Mesothelial cell of epicardium (in vitro differentiated cells): ENCODE measurements at regions not wholly inside any gene's neighbourhood (a gene's known extent, or its start where the extent isn't known, plus 50 kb on each side); places are given as distances from the start of the nearest gene placed in this dataset.

Experiments
- DNase-seq, 2 experiments: peaks; one replicate each; pipeline ENCODE4 v3.0.0; 2021; ENCODE audit warnings: low spot score in 2 of 2; ENCODE audit not compliant: unreplicated experiment in 2 of 2
- H3K27ac Mint-ChIP-seq: 2 replicates; pipeline ENCODE4 v1.8.0; 2021; ENCODE audit warnings: mixed read lengths
- H3K27me3 Mint-ChIP-seq: 2 replicates; pipeline ENCODE4 v1.8.0; 2021; ENCODE audit warnings: low read depth, mixed read lengths
- H3K36me3 Mint-ChIP-seq: 2 replicates; pipeline ENCODE4 v1.8.0; 2021; ENCODE audit warnings: mixed read lengths
- H3K4me1 Mint-ChIP-seq: 2 replicates; pipeline ENCODE4 v1.8.0; 2021; ENCODE audit warnings: mixed read lengths
- H3K4me3 Mint-ChIP-seq: 2 replicates; pipeline ENCODE4 v1.8.0; 2021; ENCODE audit warnings: mild to moderate bottlenecking, moderate library complexity, mixed read lengths
- H3K9me3 Mint-ChIP-seq: 2 replicates; pipeline ENCODE4 v1.8.0; 2021; ENCODE audit warnings: mixed read lengths
- CTCF ChIP-seq: fragments of 200-600 bp; sonication (generic); IDR thresholded peaks from one replicate; pipeline ENCODE4 v1.5.0; 2021; ENCODE audit warnings: antibody characterized with exemption; ENCODE audit not compliant: unreplicated experiment

DNA sequence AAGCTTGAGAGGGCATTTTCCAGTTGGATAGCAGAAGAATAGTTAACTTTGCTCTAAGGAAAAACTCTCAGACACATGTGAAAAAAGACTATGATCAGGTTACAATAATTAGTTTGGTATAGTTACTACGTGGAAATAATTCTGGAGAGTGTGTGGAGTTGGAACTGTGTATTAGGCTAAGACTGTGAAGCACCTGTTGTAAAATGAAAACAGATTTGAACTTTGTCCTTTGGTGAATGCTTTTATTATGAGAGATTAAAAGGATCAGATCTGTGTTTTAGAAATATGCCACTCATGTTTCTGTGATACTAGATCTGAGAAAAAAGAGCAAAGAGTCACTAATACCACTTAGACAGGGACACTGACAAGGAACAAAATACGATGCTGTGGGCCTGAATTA is 807.5 kb upstream of the ATXN8OS start:
- H3K4me3 Mint-ChIP-seq, result no peak overlapping the region
- TF ChIP-seq CTCF, result no peak
- H3K27ac Mint-ChIP-seq, result peak overlapping the region; percentile 74
- peaks cover 28% of the 10 kb centered on the region for H3K4me1 Mint-ChIP-seq
- no peaks in the 10 kb centered on the region for H3K9me3 Mint-ChIP-seq
- H3K36me3 Mint-ChIP-seq, result no peaks in the 10 kb centered on the region
- H3K27me3 Mint-ChIP-seq, result no peaks in the 10 kb centered on the region
- no peak for DNase-seq

GRCh38 chr13:69296130-69296529 is 811.5 kb upstream of the ATXN8OS start:
- H3K27ac Mint-ChIP-seq, result no peak overlapping the region
- H3K9me3 Mint-ChIP-seq, result peaks cover 3% of the 10 kb centered on the region
- DNase-seq, result no peak
- no peaks in the 10 kb centered on the region for H3K36me3 Mint-ChIP-seq
- peaks cover 48% of the 10 kb centered on the region for H3K4me1 Mint-ChIP-seq
- TF ChIP-seq CTCF, result no peak
- no peak overlapping the region for H3K4me3 Mint-ChIP-seq
- H3K27me3 Mint-ChIP-seq, result no peaks in the 10 kb centered on the region

GRCh38 chr13:69292789-69293425 is 814.7 kb upstream of the ATXN8OS start:
- H3K27ac Mint-ChIP-seq, result no peak overlapping the region
- H3K27me3 Mint-ChIP-seq, result no peaks in the 10 kb centered on the region
- H3K4me1 Mint-ChIP-seq, result peaks cover 27% of the 10 kb centered on the region
- H3K4me3 Mint-ChIP-seq, result no peak overlapping the region
- H3K36me3 Mint-ChIP-seq, result no peaks in the 10 kb centered on the region
- no peak for DNase-seq
- peaks cover 18% of the 10 kb centered on the region for H3K9me3 Mint-ChIP-seq
- no peak for TF ChIP-seq CTCF

- no peaks in the 10 kb centered on the region for H3K27me3 Mint-ChIP-seq
- no peaks in the 10 kb centered on the region for H3K36me3 Mint-ChIP-seq
- DNase-seq, result no peak
- H3K4me1 Mint-ChIP-seq, result peaks cover 27% of the 10 kb centered on the region
- TF ChIP-seq CTCF, result no peak
- no peak overlapping the region for H3K27ac Mint-ChIP-seq
- H3K4me3 Mint-ChIP-seq, result no peak overlapping the region
- H3K9me3 Mint-ChIP-seq, result peaks cover 22% of the 10 kb centered on the region
These were observed 816.2 kb upstream of the ATXN8OS start for GRCh38 chr13:69291292-69291906.

GRCh38 chr13:69288026-69288425 is 819.6 kb upstream of the ATXN8OS start:
- no peak for TF ChIP-seq CTCF
- H3K36me3 Mint-ChIP-seq, result no peaks in the 10 kb centered on the region
- peaks cover 38% of the 10 kb centered on the region for H3K9me3 Mint-ChIP-seq
- no peak overlapping the region for H3K27ac Mint-ChIP-seq
- H3K4me3 Mint-ChIP-seq, result no peak overlapping the region
- peaks cover 4% of the 10 kb centered on the region for H3K4me1 Mint-ChIP-seq
- DNase-seq, result no peak
- H3K27me3 Mint-ChIP-seq, result no peaks in the 10 kb centered on the region
